Small intestine (tissue), 7 donors: ENCODE measurements at regions not wholly inside any gene's neighbourhood (a gene's known extent, or its start where the extent isn't known, plus 50 kb on each side); places are given as distances from the start of the nearest gene placed in this dataset.

Experiments used
- DNase-seq, 2 donors: peaks; one replicate each; pipeline versions ENCODE4 v3.0.0 to v3.0.0-alpha.2; 2013
- FAIRE-seq: peaks from 2 replicates; lab custom pipeline; 2012; peaks lifted over from hg19 to GRCh38; lab: Jason Lieb, UNC
- H3K27ac ChIP-seq, 3 donors: one replicate each; pipeline ENCODE4 v1.5.1; 2013; ENCODE audit warnings: low read length in 2 of 3, mild to moderate bottlenecking in 2 of 3, control low read depth in 1 of 3, inconsistent platforms in 1 of 3, low read depth in 1 of 3, moderate library complexity in 1 of 3
- H3K27me3 ChIP-seq, 3 donors: one replicate each; pipeline ENCODE4 v1.6.1; 2013; ENCODE audit warnings: low read length in 3 of 3, inconsistent platforms in 1 of 3; ENCODE audit not compliant: control insufficient read depth in 3 of 3, insufficient read depth in 3 of 3
- H3K36me3 ChIP-seq, 3 donors: one replicate each; pipeline ENCODE4 v1.6.1; 2013; ENCODE audit warnings: low read length in 3 of 3, inconsistent platforms in 1 of 3, low read depth in 1 of 3, mild to moderate bottlenecking in 1 of 3, moderate library complexity in 1 of 3; ENCODE audit not compliant: control insufficient read depth in 3 of 3, insufficient read depth in 2 of 3
- H3K4me1 ChIP-seq, 3 donors: one replicate each; pipeline ENCODE4 v1.6.1; 2013; ENCODE audit warnings: low read length in 2 of 3, inconsistent platforms in 1 of 3, low read depth in 1 of 3, mild to moderate bottlenecking in 1 of 3, moderate library complexity in 1 of 3; ENCODE audit not compliant: control insufficient read depth in 3 of 3, insufficient read depth in 2 of 3
- H3K4me3 ChIP-seq, 3 donors: one replicate each; pipeline ENCODE4 v1.5.1; 2013; ENCODE audit warnings: low read length in 3 of 3, control low read depth in 1 of 3, inconsistent platforms in 1 of 3, low read depth in 1 of 3, mild to moderate bottlenecking in 1 of 3, moderate library complexity in 1 of 3
- H3K9me3 ChIP-seq, 2 donors: one replicate each; pipeline ENCODE4 v1.6.1; 2013; ENCODE audit warnings: low read depth in 1 of 2, low read length in 1 of 2; ENCODE audit not compliant: control insufficient read depth in 2 of 2, insufficient read depth in 1 of 2
- WGBS, 3 donors: extraction: QIAGEN DNeasy Blood & Tissue Kit; methylation state at CpG; one replicate each; pipeline ENCODE4 v1.1.7; 2013; 5-methylcytosine and 5-hydroxymethylcytosine counted together
- donor health status: healthy with polysubstance abuse.
- donor health status: control.
- donor health status: control.
- donor health status: Bipolar disorder and iron deficiency.
- donor health status: healthy.

- Histone ChIP-seq H3K4me1 (no peaks in the 10 kb centered on the region), H3K9me3 (peaks cover 0 to 7% of the 10 kb centered on the region in 2 donors), H3K27me3 (no peaks in the 10 kb centered on the region), H3K27ac (no peak overlapping the region), H3K4me3 (no peak overlapping the region), H3K36me3 (no peaks in the 10 kb centered on the region)
- FAIRE-seq = no peak
- no peak for DNase-seq
- WGBS, 3 donors = 79 to 86% (median 83%) methylated on average over 3 of the region's 3 CpGs
These were observed 1668.7 kb upstream of the RAG2 start for GRCh38 chr11:38266691-38267090.

- H3K9me3 ChIP-seq = no peaks in the 10 kb centered on the region
- no peak overlapping the region for H3K27ac ChIP-seq
- no peak for DNase-seq
- H3K27me3 ChIP-seq = no peaks in the 10 kb centered on the region
- H3K4me1 ChIP-seq = no peaks in the 10 kb centered on the region
- no peak for FAIRE-seq
- H3K36me3 ChIP-seq = no peaks in the 10 kb centered on the region
- H3K4me3 ChIP-seq = no peak overlapping the region
These were observed 1658.4 kb upstream of the RAG2 start for GRCh38 chr11:38256436-38256835.

- FAIRE-seq = no peak
- Histone ChIP-seq H3K4me3 (no peak overlapping the region), H3K36me3 (no peaks in the 10 kb centered on the region), H3K27ac (no peak overlapping the region), H3K9me3 (no peaks in the 10 kb centered on the region), H3K27me3 (no peaks in the 10 kb centered on the region), H3K4me1 (no peaks in the 10 kb centered on the region)
- no peak for DNase-seq
- 59 to 91% (median 83%) methylated on average over 2 of the region's 2 CpGs for WGBS, 3 donors
These were observed 1656.9 kb upstream of the RAG2 start for GRCh38 chr11:38254913-38255312.

- Histone ChIP-seq H3K36me3 (no peaks in the 10 kb centered on the region), H3K4me1 (no peaks in the 10 kb centered on the region), H3K27ac (no peak overlapping the region), H3K9me3 (no peaks in the 10 kb centered on the region), H3K27me3 (no peaks in the 10 kb centered on the region), H3K4me3 (no peak overlapping the region)
- DNase-seq (peak in 1 of 2 donors; percentile 9), FAIRE-seq (no peak)
These were observed 1654.6 kb upstream of the RAG2 start for GRCh38 chr11:38252620-38253019.

- DNase-seq (no peak), FAIRE-seq (no peak)
- Histone ChIP-seq H3K36me3 (no peaks in the 10 kb centered on the region), H3K4me3 (no peak overlapping the region), H3K4me1 (no peaks in the 10 kb centered on the region), H3K27ac (no peak overlapping the region), H3K9me3 (no peaks in the 10 kb centered on the region), H3K27me3 (no peaks in the 10 kb centered on the region)
- WGBS, 3 donors = 30 to 58% (median 46%) methylated on average over 1 of the region's 1 CpG
These were observed 1648.4 kb upstream of the RAG2 start for GRCh38 chr11:38246451-38246850.

- FAIRE-seq (no peak), DNase-seq (no peak)
- H3K4me3 ChIP-seq = no peak overlapping the region
- no peaks in the 10 kb centered on the region for H3K36me3 ChIP-seq
- H3K27me3 ChIP-seq = no peaks in the 10 kb centered on the region
- peaks cover 0 to 34% of the 10 kb centered on the region in 2 donors for H3K9me3 ChIP-seq
- no peaks in the 10 kb centered on the region for H3K4me1 ChIP-seq
- H3K27ac ChIP-seq = no peak overlapping the region
- 88 to 94% (median 93%) methylated on average over 3 of the region's 3 CpGs for WGBS, 3 donors
These were observed 1628.6 kb upstream of the RAG2 start for GRCh38 chr11:38226684-38227083.

- Histone ChIP-seq H3K36me3 (no peaks in the 10 kb centered on the region), H3K27me3 (no peaks in the 10 kb centered on the region), H3K4me3 (no peak overlapping the region), H3K9me3 (peaks cover 0 to 32% of the 10 kb centered on the region in 2 donors), H3K27ac (no peak overlapping the region), H3K4me1 (no peaks in the 10 kb centered on the region)
- WGBS, 3 donors = 48 to 64% (median 62%) methylated on average over 2 of the region's 2 CpGs
- FAIRE-seq (no peak), DNase-seq (no peak)
These were observed 1623.3 kb upstream of the RAG2 start for GRCh38 chr11:38221295-38221694.

GRCh38 chr11:38219636-38220035, 1621.6 kb upstream of the RAG2 start:
- no peak overlapping the region for H3K27ac ChIP-seq
- no peaks in the 10 kb centered on the region for H3K4me1 ChIP-seq
- no peak for FAIRE-seq
- H3K36me3 ChIP-seq = no peaks in the 10 kb centered on the region
- no peak for DNase-seq
- H3K27me3 ChIP-seq = no peaks in the 10 kb centered on the region
- peaks cover 0 to 20% of the 10 kb centered on the region in 2 donors for H3K9me3 ChIP-seq
- H3K4me3 ChIP-seq = no peak overlapping the region
- 63 to 74% (median 65%) methylated on average over 2 of the region's 2 CpGs for WGBS, 3 donors

GRCh38 chr11:38208951-38209350, 1610.9 kb upstream of the RAG2 start:
- no peaks in the 10 kb centered on the region for H3K9me3 ChIP-seq
- H3K27me3 ChIP-seq = no peaks in the 10 kb centered on the region
- no peak overlapping the region for H3K4me3 ChIP-seq
- H3K36me3 ChIP-seq = no peaks in the 10 kb centered on the region
- WGBS, 3 donors = 57 to 75% (median 71%) methylated on average over 2 of the region's 2 CpGs
- FAIRE-seq (peak; percentile 26), DNase-seq (no peak)
- H3K4me1 ChIP-seq = no peaks in the 10 kb centered on the region
- no peak overlapping the region for H3K27ac ChIP-seq
